Trophoblast cell (in vitro differentiated cells and primary cell): ENCODE measurements at regions not wholly inside any gene's neighbourhood (a gene's known extent, or its start where the extent isn't known, plus 50 kb on each side); places are given as distances from the start of the nearest gene placed in this dataset.

Experiments used
- DNase-seq, 2 donors: peaks; one replicate each; pipeline ENCODE4 v3.0.0-alpha.2; 2016
- H2AFZ ChIP-seq: 2 replicates; pipeline ENCODE4 v1.6.1; 2013; ENCODE audit warnings: low read length, moderate library complexity, mild to moderate bottlenecking; ENCODE audit not compliant: insufficient read depth, poor library complexity
- H2AK5ac ChIP-seq: 2 replicates; pipeline ENCODE4 v1.6.1; 2013; ENCODE audit warnings: mild to moderate bottlenecking, low read length
- H2BK120ac ChIP-seq: 2 replicates; pipeline ENCODE4 v1.6.1; 2013; ENCODE audit warnings: low read length, mild to moderate bottlenecking, moderate library complexity; ENCODE audit not compliant: insufficient read depth, poor library complexity
- H2BK12ac ChIP-seq: 2 replicates; pipeline ENCODE4 v1.6.1; 2013; ENCODE audit warnings: mild to moderate bottlenecking, low read length, moderate library complexity
- H2BK5ac ChIP-seq: 2 replicates; pipeline ENCODE4 v1.6.1; 2013; ENCODE audit warnings: low read length, low read depth, moderate library complexity, mild to moderate bottlenecking; ENCODE audit not compliant: poor library complexity
- H3K14ac ChIP-seq: 2 replicates; pipeline ENCODE4 v1.6.1; 2013; ENCODE audit warnings: mild to moderate bottlenecking, low read length
- H3K18ac ChIP-seq: 2 replicates; pipeline ENCODE4 v1.6.1; 2013; ENCODE audit warnings: mild to moderate bottlenecking, low read length
- H3K23ac ChIP-seq: 2 replicates; pipeline ENCODE4 v1.6.1; 2013; ENCODE audit warnings: low read length
- H3K27ac ChIP-seq: 2 replicates; pipeline ENCODE4 v1.5.1; 2013; ENCODE audit warnings: low read depth, mild to moderate bottlenecking, inconsistent platforms, low read length, moderate library complexity
- H3K27me3 ChIP-seq: 2 replicates; pipeline ENCODE4 v1.6.1; 2013; ENCODE audit warnings: inconsistent platforms, mild to moderate bottlenecking, low read length, moderate library complexity; ENCODE audit not compliant: insufficient read depth
- H3K36me3 ChIP-seq, 2 experiments: 1 replicate in 1 of 2; 2 replicates in 1 of 2; pipeline ENCODE4 v1.6.1; 2013; ENCODE audit warnings: low read length in 2 of 2, mild to moderate bottlenecking in 2 of 2, moderate library complexity in 1 of 2; ENCODE audit not compliant: insufficient read depth in 2 of 2, control insufficient read depth in 1 of 2
- H3K4ac ChIP-seq: 2 replicates; pipeline ENCODE4 v1.6.1; 2013; ENCODE audit warnings: low read depth, mild to moderate bottlenecking, low read length, moderate library complexity
- H3K4me1 ChIP-seq, 2 experiments: 1 replicate in 1 of 2; 2 replicates in 1 of 2; pipeline ENCODE4 v1.6.1; 2013; ENCODE audit warnings: low read length in 2 of 2, mild to moderate bottlenecking in 2 of 2, moderate library complexity in 1 of 2; ENCODE audit not compliant: insufficient read depth in 2 of 2, control insufficient read depth in 1 of 2
- H3K4me2 ChIP-seq: 2 replicates; pipeline ENCODE4 v1.6.1; 2013; ENCODE audit warnings: inconsistent platforms, mild to moderate bottlenecking, low read length, moderate library complexity
- H3K4me3 ChIP-seq: 2 replicates; pipeline ENCODE4 v1.5.1; 2013; ENCODE audit warnings: mild to moderate bottlenecking, low read depth, low read length, inconsistent platforms
- H3K79me1 ChIP-seq: one replicate; pipeline ENCODE4 v1.6.1; 2013; ENCODE audit warnings: low read length
- H3K79me2 ChIP-seq: 2 replicates; pipeline ENCODE4 v1.6.1; 2013; ENCODE audit warnings: low read length, mild to moderate bottlenecking; ENCODE audit not compliant: control insufficient read depth, insufficient read depth, poor library complexity
- H3K9ac ChIP-seq: 2 replicates; pipeline ENCODE4 v1.6.1; 2013; ENCODE audit warnings: mild to moderate bottlenecking, low read length
- H3K9me3 ChIP-seq: 2 replicates; pipeline ENCODE4 v1.6.1; 2013; ENCODE audit warnings: low read depth, mild to moderate bottlenecking, control low read depth, inconsistent platforms, low read length; ENCODE audit not compliant: insufficient read depth
- H4K12ac ChIP-seq: 2 replicates; pipeline ENCODE4 v1.6.1; 2013; ENCODE audit warnings: low read depth, mild to moderate bottlenecking, low read length, moderate library complexity
- H4K8ac ChIP-seq: 2 replicates; pipeline ENCODE4 v1.6.1; 2013; ENCODE audit warnings: low read depth, mild to moderate bottlenecking, low read length, moderate library complexity
- H4K91ac ChIP-seq: one replicate; pipeline ENCODE4 v1.6.1; 2013; ENCODE audit warnings: low read depth, mild to moderate bottlenecking, low read length, moderate library complexity
- WGBS: extraction: QIAGEN DNeasy Blood & Tissue Kit; methylation state at CpG from one replicate; pipeline ENCODE4 v1.1.7; 2013; ENCODE audit warnings: missing lambda C conversion rate; ENCODE audit not compliant: insufficient read length, insufficient coverage; ENCODE audit errors: extremely low coverage; 5-methylcytosine and 5-hydroxymethylcytosine counted together

DNA sequence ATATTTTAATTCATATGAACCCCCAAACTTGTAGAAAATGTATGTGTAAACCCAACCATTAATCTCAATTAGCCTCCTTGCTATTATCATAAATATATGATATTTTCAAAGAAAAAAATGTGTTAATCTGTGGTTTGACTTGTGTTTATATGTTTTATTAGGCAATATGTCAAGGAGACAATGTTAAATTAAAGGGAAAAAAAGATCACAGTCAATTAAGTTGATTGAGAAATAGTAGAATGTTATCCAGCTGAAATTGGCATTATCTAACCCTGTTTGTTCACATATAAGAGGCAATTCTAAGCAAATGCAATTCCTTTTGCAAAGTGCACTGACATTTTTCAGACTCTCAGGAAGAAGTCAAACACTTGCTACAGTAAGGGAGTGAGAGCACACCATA, 745.3 kb downstream of the C12orf50 start:
- H4K12ac ChIP-seq: no peak overlapping the region
- H3K4me2 ChIP-seq: no peak overlapping the region
- H3K14ac ChIP-seq: no peak overlapping the region
- no peak overlapping the region for H2BK5ac ChIP-seq
- H3K4me1 ChIP-seq: no peaks in the 10 kb centered on the region
- no peak overlapping the region for H4K8ac ChIP-seq
- H3K79me2 ChIP-seq: no peaks in the 10 kb centered on the region
- H2AK5ac ChIP-seq: no peak overlapping the region
- DNase-seq: no peak
- no peaks in the 10 kb centered on the region for H3K36me3 ChIP-seq
- H2AFZ ChIP-seq: no peak overlapping the region
- no peaks in the 10 kb centered on the region for H3K79me1 ChIP-seq
- no peak overlapping the region for H3K9ac ChIP-seq
- no peaks in the 10 kb centered on the region for H3K9me3 ChIP-seq
- no peak overlapping the region for H3K23ac ChIP-seq
- no peak overlapping the region for H2BK120ac ChIP-seq
- no peak overlapping the region for H3K4me3 ChIP-seq
- H3K4ac ChIP-seq: no peak overlapping the region
- no peak overlapping the region for H3K18ac ChIP-seq
- H3K27me3 ChIP-seq: no peaks in the 10 kb centered on the region
- H3K27ac ChIP-seq: no peak overlapping the region
- H2BK12ac ChIP-seq: no peak overlapping the region
- no peak overlapping the region for H4K91ac ChIP-seq

DNA sequence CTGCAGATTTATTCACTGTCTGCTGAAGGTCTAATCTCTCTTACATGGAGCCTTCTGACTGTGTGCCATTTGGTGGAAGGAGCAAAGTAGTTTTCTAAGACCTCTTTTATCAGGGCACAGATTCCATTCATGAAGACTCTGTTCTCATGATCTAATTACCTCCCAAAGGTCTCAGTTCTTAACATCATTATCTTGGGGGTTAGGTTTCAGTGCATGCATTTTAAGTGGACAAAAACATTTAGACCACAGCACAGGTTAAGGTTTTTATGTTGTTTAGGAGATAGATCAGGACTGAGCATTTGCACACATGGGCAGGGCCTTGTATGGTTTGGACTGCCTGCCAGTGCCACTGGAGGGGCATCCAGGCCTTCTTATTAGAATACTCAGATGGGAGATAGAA, 746.1 kb downstream of the C12orf50 start:
- Histone ChIP-seq H2BK5ac (no peak overlapping the region), H3K9ac (no peak overlapping the region), H3K36me3 (no peaks in the 10 kb centered on the region), H3K9me3 (no peaks in the 10 kb centered on the region), H3K27ac (no peak overlapping the region), H4K91ac (no peak overlapping the region), H3K14ac (no peak overlapping the region), H3K18ac (no peak overlapping the region), H3K4ac (no peak overlapping the region), H3K27me3 (no peaks in the 10 kb centered on the region), H3K4me2 (no peak overlapping the region), H2AFZ (no peak overlapping the region), H3K79me1 (no peaks in the 10 kb centered on the region), H3K79me2 (no peaks in the 10 kb centered on the region), H4K8ac (no peak overlapping the region), H3K4me3 (no peak overlapping the region), H2AK5ac (no peak overlapping the region), H2BK120ac (no peak overlapping the region), H3K4me1 (no peaks in the 10 kb centered on the region), H3K23ac (no peak overlapping the region), H4K12ac (no peak overlapping the region), H2BK12ac (no peak overlapping the region)
- DNase-seq: no peak

DNA sequence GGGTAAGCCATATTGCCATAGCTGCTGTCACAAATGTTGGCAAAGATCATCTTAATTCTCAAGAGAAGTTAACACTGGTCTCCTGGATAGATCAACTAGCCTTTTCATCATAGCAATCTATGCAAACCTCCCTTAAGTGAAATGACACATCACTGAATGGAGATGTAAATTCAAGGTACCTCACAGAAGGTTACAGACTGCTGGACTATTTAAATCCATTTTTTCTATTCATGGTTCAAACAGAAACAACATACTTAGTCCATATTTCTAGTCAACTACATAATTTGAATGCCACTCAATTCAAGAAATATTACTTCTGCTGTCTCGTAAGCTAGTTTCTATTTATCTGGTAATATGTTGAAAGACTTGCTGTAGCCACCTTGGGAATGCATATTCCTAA, 748.3 kb downstream of the C12orf50 start:
- H2AK5ac ChIP-seq: no peak overlapping the region

DNA sequence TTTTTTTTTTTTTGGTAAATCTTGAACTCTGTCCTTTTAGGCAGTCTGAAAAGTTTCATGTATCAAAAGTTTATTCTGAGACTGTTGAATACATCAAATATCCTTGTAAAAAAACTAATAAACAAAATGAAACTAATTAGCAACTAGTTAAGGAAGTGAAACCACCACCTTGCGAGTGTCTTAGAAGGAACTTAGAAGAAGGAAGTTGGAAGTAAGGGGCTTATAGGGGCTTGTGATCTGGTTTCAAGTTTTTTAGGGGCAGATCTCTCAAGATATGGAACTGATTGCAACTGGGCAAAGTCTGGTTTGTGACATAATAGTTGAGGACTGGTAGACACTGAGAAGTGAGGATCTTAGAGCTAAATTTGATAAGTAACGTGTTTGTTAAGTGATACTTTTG, 748.8 kb downstream of the C12orf50 start:
- Histone ChIP-seq H4K91ac (no peak overlapping the region), H3K9ac (no peak overlapping the region), H3K27ac (no peak overlapping the region), H3K9me3 (no peaks in the 10 kb centered on the region), H3K4ac (no peak overlapping the region), H4K8ac (no peak overlapping the region), H3K23ac (no peak overlapping the region), H2AFZ (no peak overlapping the region), H2BK120ac (no peak overlapping the region), H3K4me3 (no peak overlapping the region), H3K14ac (no peak overlapping the region), H3K27me3 (no peaks in the 10 kb centered on the region), H4K12ac (no peak overlapping the region), H3K79me1 (no peaks in the 10 kb centered on the region), H3K79me2 (no peaks in the 10 kb centered on the region), H2BK5ac (no peak overlapping the region), H3K18ac (no peak overlapping the region), H3K36me3 (no peaks in the 10 kb centered on the region), H3K4me1 (no peaks in the 10 kb centered on the region), H2AK5ac (no peak overlapping the region), H3K4me2 (no peak overlapping the region), H2BK12ac (no peak overlapping the region)
- DNase-seq: no peak
- WGBS: no CpG with 5 or more reads among the region's 2 CpGs

More for the DNA sequence above, 748.3 kb downstream of the C12orf50 start:
- no peaks in the 10 kb centered on the region for H3K27me3 ChIP-seq
- no peak overlapping the region for H3K4ac ChIP-seq
- no peak overlapping the region for H3K4me2 ChIP-seq
- no peak overlapping the region for H4K8ac ChIP-seq
- H3K23ac ChIP-seq: no peak overlapping the region
- no peak overlapping the region for H2BK12ac ChIP-seq
- no peak overlapping the region for H3K9ac ChIP-seq
- H2AFZ ChIP-seq: no peak overlapping the region
- no peaks in the 10 kb centered on the region for H3K79me1 ChIP-seq
- no peak overlapping the region for H4K91ac ChIP-seq
- H2BK5ac ChIP-seq: no peak overlapping the region
- WGBS: no CpG with 5 or more reads among the region's 1 CpG
- DNase-seq: peak; percentile 11 to 70
- H3K14ac ChIP-seq: no peak overlapping the region
- H3K36me3 ChIP-seq: no peaks in the 10 kb centered on the region
- H3K18ac ChIP-seq: no peak overlapping the region
- H3K79me2 ChIP-seq: no peaks in the 10 kb centered on the region
- H2BK120ac ChIP-seq: no peak overlapping the region
- H4K12ac ChIP-seq: no peak overlapping the region
- no peak overlapping the region for H3K4me3 ChIP-seq
- no peaks in the 10 kb centered on the region for H3K9me3 ChIP-seq
- no peaks in the 10 kb centered on the region for H3K4me1 ChIP-seq
- no peak overlapping the region for H3K27ac ChIP-seq
